Adrenal gland (tissue), 9 donors: ENCODE measurements at regions not wholly inside any gene's neighbourhood (a gene's known extent, or its start where the extent isn't known, plus 50 kb on each side); places are given as distances from the start of the nearest gene placed in this dataset.

Source experiments
- DNase-seq, 7 donors: peaks; one replicate each; pipeline ENCODE4 v3.0.0-alpha.2; 2019 to 2020
- H3K27ac ChIP-seq, 5 donors: fragments of 200-600 bp; sonication (generic) in 4 of 5; 1 replicate in 3 of 5; 2 replicates in 2 of 5; pipeline versions ENCODE4 v1.5.1 to v1.8.0; 2016 to 2020; ENCODE audit warnings: mild to moderate bottlenecking in 1 of 5
- H3K27me3 ChIP-seq: fragments of 200-600 bp; 2 replicates; pipeline ENCODE4 v1.8.0; 2021
- H3K36me3 ChIP-seq, 2 donors: fragments of 200-600 bp; replicated peaks in 1 of 2; 1 replicate in 1 of 2; 2 replicates in 1 of 2; pipeline versions ENCODE4 v1.5.1 to v1.8.0; 2018 to 2022
- H3K4me1 ChIP-seq, 2 donors: fragments of 200-600 bp; replicated peaks in 1 of 2; 1 replicate in 1 of 2; 2 replicates in 1 of 2; pipeline versions ENCODE4 v1.5.1 to v1.8.0; 2018 to 2021
- H3K4me3 ChIP-seq, 4 donors: fragments of 200-600 bp; sonication (generic) in 3 of 4; one replicate each; pipeline ENCODE4 v1.5.1; 2016 to 2018
- H3K9me3 ChIP-seq, 3 donors: fragments of 200-600 bp; sonication (generic) in 1 of 3; replicated peaks in 1 of 3; 1 replicate in 2 of 3; 2 replicates in 1 of 3; pipeline versions ENCODE4 v1.5.1 to v1.8.0; 2016 to 2021
- CTCF ChIP-seq, 6 experiments: fragments of 450-650 bp in 4 of 6; fragments of 200-600 bp in 2 of 6; sonication (generic) in 1 of 6; IDR thresholded peaks; 1 replicate in 5 of 6; 2 replicates in 1 of 6; pipeline versions ENCODE4 v1.5.1 to v1.8.0; 2016 to 2021; ENCODE audit warnings: antibody characterized with exemption in 6 of 6, mild to moderate bottlenecking in 2 of 6, moderate library complexity in 1 of 6
- POLR2A ChIP-seq, 2 donors: fragments of 450-650 bp; IDR thresholded peaks; one replicate each; pipeline ENCODE4 v1.6.1; 2017; ENCODE audit warnings: antibody characterized with exemption in 2 of 2, mild to moderate bottlenecking in 2 of 2, moderate library complexity in 1 of 2
- WGBS, 4 donors: extraction: QIAGEN DNeasy Blood & Tissue Kit in 2 of 4; methylation state at CpG; one replicate each; pipeline versions ENCODE4 v1.1.5 to v1.1.7; 2013 to 2017; 5-methylcytosine and 5-hydroxymethylcytosine counted together
- intact Hi-C, 2 donors: fragments of 100-400 bp; cut with DNase I; formaldehyde crosslinking; loops; one replicate each; pipeline versions ENCODE4 v1.14.1 to v1.15.0; 2022 to 2023
- donor health status: healthy with polysubstance abuse.
- donor health status: Bipolar disorder and iron deficiency.
- donor health status: DM: yes; HTN: yes; CAD: no.
- donor health status: DM: no; HTN: no; CAD: no.
- donor health status: DM: no; HTN: no; CAD: no.

GRCh38 chr2:217724471-217724870, 278.3 kb downstream of the TNS1 start:
- Histone ChIP-seq H3K4me1 (peaks cover 0 to 12% of the 10 kb centered on the region in 2 donors), H3K27me3 (no peaks in the 10 kb centered on the region), H3K36me3 (no peaks in the 10 kb centered on the region), H3K27ac (no peak overlapping the region), H3K4me3 (no peak overlapping the region), H3K9me3 (no peaks in the 10 kb centered on the region)
- intact Hi-C loops = no loop called here
- no peak for DNase-seq
- TF ChIP-seq CTCF (IDR thresholded peaks at IDR 0.05) (no peak), POLR2A (IDR thresholded peaks at IDR 0.05) (no peak)

GRCh38 chr2:217723981-217724380, 278.8 kb downstream of the TNS1 start:
- TF ChIP-seq POLR2A (IDR thresholded peaks at IDR 0.05) (no peak), CTCF (IDR thresholded peaks at IDR 0.05) (no peak)
- H3K36me3 ChIP-seq = peaks cover 0 to under 1% of the 10 kb centered on the region in 2 donors
- no peaks in the 10 kb centered on the region for H3K27me3 ChIP-seq
- DNase-seq = no peak
- no peak overlapping the region for H3K27ac ChIP-seq
- no peak overlapping the region for H3K4me3 ChIP-seq
- peaks cover 0 to 9% of the 10 kb centered on the region in 2 donors for H3K4me1 ChIP-seq
- intact Hi-C loops = no loop called here
- 75 to 93% (median 87%) methylated on average over 3 to 9 of the region's 9 CpGs for WGBS, 4 donors
- H3K9me3 ChIP-seq = no peaks in the 10 kb centered on the region

GRCh38 chr2:217722883-217723472, 279.8 kb downstream of the TNS1 start:
- H3K36me3 ChIP-seq = peaks cover 0 to 4% of the 10 kb centered on the region in 2 donors
- no peaks in the 10 kb centered on the region for H3K27me3 ChIP-seq
- H3K27ac ChIP-seq = no peak overlapping the region
- H3K9me3 ChIP-seq = no peaks in the 10 kb centered on the region
- H3K4me1 ChIP-seq = peaks cover 0 to 9% of the 10 kb centered on the region in 2 donors
- no peak for DNase-seq
- no peak overlapping the region for H3K4me3 ChIP-seq
- TF ChIP-seq POLR2A (IDR thresholded peaks at IDR 0.05) = no peak
- no peak for TF ChIP-seq CTCF (IDR thresholded peaks at IDR 0.05)
- 88 to 90% (median 88%) methylated on average over 9 of the region's 9 CpGs for WGBS, 4 donors
- intact Hi-C loops = no loop called here

GRCh38 chr2:217717646-217718045, 285.1 kb downstream of the TNS1 start:
- no peak for DNase-seq
- WGBS, 4 donors = 84 to 98% (median 95%) methylated on average over 6 to 10 of the region's 10 CpGs
- no peak overlapping the region for H3K4me3 ChIP-seq
- TF ChIP-seq POLR2A (IDR thresholded peaks at IDR 0.05) = no peak
- no peak for TF ChIP-seq CTCF (IDR thresholded peaks at IDR 0.05)
- no peaks in the 10 kb centered on the region for H3K9me3 ChIP-seq
- peaks cover 0 to 4% of the 10 kb centered on the region in 2 donors for H3K36me3 ChIP-seq
- H3K27ac ChIP-seq = no peak overlapping the region
- intact Hi-C loops = loop anchor here in 1 of 2 donors (10.0 kb wide), 1 partner anchor 543 kb away; no protein-coding TSS in a partner anchor
- H3K4me1 ChIP-seq = peaks cover 0 to 26% of the 10 kb centered on the region in 2 donors
- H3K27me3 ChIP-seq = no peaks in the 10 kb centered on the region
